Stimulated activated CD8-positive, alpha-beta memory T cell treated with anti-CD3 and anti-CD28 coated beads, Interleukin-15, amount 100 ng/mL, for 48 hours (primary cell): ENCODE measurements at regions not wholly inside any gene's neighbourhood (a gene's known extent, or its start where the extent isn't known, plus 50 kb on each side); places are given as distances from the start of the nearest gene placed in this dataset.
"Not testable (repeated sequence)": the region's sequence is repeated elsewhere in the genome, so short reads cannot be mapped to it uniquely, and the experiment has no call there.

Experiments used
- DNase-seq, 2 donors: peaks; one replicate each; pipeline ENCODE4 v3.0.0-alpha.2; 2020; ENCODE audit warnings: low read depth in 2 of 2

DNA sequence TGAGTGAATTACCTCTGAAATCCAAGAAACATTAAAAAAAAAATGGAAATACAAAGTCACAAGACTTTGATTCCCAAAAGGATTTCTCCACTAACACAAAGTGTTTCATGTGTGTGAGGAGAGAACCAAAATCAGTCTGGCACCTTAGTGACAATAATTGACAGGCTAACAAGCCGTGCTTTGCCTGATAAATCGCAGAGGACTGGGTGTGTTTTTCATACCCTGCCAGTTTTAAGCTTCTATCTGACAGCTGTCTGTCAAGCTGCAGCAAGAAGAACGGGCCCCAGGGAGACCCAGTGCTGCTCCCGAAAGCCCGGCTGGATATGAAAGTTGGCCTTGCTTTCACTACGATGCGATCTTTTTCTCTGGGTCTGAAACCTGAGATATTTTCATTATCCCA is 101.6 kb upstream of the KCNK2 start:
- no peak for DNase-seq

DNA sequence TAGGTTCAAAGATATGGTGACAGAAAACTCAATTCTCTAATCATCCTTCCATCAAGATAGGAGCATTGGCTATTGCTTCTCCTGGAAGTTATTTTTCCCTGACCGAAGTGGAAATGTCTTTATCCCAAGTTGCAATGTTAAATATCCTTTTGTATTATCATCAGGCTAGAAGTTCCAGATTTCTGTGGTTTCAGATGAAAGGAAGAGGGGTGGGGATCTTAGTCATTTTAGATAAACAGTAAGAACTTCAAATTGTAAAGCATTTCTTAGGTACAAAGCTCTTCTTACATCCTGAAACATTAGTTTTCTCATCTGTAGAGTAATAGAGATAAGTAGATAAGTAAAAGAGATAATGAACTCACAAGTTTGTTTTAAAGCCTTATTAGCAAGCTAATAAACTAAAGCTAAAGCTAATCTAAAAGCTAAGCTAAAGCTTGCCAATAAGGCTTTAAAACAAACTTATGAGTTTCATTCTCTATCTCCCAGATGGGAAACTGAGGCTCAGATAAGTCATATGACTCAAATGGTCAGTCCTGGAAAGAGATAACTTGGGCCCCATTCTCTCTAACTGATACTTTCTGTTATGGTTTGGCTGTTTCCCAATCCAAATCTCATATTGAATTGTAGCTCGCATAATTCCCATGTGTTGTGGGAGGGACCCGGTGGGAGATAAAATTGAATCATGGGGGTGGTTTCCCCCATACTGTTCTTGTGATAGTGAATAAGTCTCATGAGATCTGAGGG is 99.2 kb upstream of the KCNK2 start:
- DNase-seq: no peak

DNA sequence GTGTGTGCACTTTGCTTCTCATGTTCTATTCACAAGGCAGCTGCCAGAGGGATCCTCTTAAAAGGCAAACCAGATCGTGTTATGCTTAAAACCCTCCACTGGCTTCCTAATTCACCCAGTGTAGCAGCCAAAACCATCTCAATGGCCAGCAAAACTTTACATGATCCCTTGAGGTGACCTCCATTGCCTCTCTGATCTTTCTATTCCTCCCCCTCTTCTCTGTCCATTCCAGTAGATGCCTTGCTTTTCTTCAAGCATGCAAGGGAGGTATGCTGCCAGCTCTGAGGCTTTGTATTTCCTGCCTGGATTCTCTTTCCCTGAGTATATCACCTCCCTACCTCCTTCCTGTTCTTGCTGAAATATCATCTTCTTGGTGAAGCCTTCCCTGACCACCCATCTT is 93.2 kb upstream of the KCNK2 start:
- no peak for DNase-seq

DNA sequence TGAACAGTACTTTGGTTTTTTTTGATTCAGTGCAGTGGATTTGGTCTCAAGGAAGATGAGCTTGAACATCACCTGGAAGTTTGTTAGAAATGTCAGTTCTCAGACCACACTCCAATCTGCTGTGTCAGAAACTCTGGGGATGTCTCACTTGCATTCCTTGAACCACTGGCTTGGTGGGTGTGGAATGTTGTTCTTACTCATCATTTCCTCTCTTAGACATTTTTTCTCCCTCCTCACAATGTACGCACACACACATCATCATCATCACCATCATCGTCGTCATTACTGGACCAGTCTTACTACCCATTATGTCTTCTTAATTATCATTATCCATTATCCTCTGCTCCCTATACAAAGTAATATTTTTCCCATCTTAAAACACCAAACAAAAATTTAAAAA is 91.9 kb upstream of the KCNK2 start:
- DNase-seq: no peak

DNA sequence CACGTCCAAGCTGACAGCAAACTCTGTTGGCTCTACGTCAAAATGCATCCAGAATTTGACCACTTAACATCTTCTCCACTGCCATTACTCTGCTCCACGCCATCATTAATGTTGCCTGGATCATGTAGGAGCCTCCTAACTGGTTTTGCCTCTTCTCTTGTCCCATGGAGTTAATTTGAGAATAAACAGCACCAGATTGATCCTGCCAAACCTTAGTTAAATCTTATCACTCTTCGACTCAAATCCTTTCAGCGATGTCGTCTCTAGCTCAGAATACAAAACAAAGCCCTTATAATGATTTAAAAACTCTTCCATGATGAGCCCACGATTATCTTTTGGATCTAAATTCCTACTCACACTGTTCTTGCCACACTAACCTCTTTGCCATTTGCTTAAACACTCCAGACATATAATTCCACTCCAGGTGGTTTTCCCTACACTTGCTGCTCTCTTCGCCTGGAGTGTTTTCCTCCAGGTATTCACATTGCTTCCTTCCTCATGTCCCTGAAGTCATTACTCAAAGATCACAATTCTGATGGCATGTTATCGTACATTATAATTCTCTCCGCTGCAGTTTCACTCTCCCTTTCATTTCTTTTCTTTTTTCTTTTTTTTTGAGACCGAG is 90.7 kb upstream of the KCNK2 start:
- DNase-seq: no peak

DNA sequence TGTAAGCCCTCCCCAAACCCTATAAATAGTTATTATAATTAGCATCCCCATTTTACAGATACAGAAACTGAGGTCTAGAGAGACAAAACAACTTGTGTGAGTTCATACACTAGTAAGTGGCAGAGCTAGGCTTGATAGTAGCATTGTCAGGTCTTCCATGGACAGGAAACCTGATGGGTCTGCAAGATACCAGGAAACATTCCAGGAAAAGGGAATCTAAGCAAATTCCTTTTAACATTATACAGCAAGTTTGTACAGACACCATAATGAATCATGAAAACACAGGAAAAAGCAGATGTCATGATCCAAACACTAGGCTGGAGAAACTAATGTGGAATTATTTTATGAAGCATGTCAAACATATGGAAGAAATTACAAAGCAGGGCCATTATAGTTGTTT is 89.1 kb upstream of the KCNK2 start:
- DNase-seq: no peak

DNA sequence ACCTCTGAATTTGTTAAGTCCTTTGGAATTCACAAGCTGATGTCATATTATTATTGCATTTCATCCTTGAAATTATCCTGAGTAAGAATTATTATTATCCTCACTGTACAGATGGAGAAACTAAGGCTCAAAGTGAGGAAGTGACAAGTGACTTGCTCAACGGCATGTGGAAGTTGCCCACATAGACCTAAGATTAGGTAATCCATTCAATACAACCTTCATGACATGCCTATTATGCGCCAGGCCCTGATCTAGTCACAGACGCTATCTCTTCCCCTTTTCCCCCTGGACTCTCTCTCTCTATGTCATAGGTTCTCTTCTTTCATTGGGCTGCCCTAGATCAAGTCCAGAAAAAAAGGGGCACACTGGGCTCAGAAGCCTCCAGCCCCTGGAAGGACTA is 84.9 kb upstream of the KCNK2 start:
- DNase-seq: no peak

DNA sequence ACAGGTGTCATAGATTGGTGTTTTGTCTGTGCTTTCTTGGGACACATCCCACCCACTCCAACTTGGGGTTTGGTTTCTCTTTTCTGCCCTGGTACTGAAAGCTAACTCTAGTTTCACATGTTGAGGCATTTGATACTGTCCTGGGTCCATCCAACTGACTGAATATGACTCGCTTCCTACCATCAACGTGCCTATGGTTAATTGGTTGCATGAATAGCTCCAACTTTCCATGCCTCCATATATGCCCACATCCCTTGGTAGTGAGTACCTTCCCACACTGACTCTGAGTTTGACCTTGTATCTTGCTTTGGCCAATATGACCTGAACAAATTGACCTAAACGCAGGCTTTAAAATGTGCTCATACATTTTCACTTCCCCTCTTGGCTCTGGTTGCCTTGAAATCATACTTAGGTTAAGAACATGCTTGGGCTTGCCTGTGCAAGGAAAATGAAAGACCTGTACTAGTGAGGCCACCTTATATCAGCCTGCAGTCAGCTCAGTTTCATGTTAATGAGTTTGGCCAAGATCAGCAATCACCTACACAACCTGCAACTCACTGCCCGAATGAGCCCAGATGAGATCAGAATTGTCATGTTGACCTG is 81.0 kb upstream of the KCNK2 start:
- no peak for DNase-seq

DNA sequence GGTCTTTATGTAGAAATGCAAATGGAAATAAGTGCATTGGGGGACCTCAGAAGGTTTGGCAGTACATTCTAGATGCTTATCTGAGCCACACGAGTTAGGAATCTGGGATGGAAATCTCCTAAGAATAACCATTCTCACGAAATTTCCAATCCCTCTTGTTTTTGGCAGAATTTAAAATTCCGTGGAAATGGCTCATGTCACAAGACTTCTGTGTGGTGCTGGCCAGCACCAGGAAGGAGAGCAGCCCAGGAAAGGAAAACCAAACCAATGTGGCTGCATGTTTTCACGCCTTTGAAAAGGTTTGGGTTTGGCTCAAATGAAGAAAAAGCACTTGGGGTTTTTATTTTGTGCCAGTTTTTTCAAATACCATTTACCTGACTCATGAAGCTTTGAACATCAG is 80.1 kb upstream of the KCNK2 start:
- no peak for DNase-seq

DNA sequence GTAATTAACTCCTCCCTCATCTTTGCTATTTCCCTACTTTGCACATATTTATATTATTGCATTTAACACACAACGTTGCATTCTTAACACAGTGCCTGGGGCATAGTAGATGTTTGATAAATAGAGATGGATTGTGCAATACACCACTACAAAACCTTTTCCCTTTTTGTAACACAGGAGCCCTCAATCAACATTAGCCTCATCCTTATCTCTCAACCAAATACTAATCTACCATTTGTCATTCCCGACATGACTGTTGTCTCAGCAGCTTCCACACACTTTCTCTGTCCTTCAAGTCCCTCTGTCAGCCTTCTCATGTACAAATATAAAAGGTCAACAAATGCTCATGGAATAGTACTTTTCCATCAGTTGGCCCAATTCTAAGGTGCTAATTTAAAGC is 78.9 kb upstream of the KCNK2 start:
- no peak for DNase-seq

DNA sequence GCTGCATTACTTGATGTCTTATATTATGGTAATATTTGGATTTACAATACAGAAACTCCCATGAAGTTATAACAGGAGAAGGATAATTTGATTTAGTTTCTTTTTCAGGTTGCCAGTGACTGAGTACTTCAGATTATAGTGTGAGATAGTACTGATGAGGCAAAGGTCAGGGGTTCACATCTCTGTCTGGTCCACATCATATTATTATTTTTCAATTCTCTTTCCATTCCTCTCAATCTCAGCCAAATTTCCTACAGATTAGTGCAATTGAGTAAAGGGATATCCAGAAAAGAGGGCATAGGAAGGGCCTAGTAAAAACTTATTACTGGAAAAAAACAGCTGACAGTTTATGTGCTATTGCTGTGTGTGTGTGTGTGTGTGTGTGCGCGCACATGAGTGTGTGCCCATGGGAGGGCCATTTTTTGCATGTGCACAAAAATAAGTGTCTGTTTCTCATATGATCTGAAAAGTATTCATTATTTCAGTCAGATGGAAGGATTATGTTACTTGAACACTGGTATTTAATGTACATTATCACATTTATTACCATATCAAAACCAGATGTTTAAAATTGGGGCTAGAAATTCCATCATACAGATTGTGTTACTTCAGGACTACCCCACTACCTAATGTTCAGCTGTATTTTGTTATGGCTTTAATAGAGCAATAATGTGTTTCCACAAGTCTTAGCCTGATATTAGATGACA is 78.3 kb upstream of the KCNK2 start:
- no peak for DNase-seq

DNA sequence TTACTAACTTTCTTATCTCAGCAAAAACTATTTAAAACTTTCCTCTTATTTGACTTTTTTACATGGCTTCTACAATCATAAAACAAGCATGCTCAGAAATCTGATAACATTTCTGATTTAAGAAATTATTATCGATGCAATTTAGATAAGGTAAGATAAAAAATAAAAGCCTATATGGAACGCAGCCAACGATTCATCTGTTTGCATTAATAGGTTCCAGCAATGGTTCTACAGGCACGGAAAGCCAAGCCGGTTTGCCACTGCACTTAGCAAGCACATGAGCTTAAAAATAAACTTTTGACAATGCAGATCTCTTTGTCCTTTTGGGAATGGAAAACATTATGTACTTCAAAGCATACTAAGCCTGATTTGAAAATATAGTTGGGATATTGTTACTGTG is 77.5 kb upstream of the KCNK2 start:
- no peak for DNase-seq

DNA sequence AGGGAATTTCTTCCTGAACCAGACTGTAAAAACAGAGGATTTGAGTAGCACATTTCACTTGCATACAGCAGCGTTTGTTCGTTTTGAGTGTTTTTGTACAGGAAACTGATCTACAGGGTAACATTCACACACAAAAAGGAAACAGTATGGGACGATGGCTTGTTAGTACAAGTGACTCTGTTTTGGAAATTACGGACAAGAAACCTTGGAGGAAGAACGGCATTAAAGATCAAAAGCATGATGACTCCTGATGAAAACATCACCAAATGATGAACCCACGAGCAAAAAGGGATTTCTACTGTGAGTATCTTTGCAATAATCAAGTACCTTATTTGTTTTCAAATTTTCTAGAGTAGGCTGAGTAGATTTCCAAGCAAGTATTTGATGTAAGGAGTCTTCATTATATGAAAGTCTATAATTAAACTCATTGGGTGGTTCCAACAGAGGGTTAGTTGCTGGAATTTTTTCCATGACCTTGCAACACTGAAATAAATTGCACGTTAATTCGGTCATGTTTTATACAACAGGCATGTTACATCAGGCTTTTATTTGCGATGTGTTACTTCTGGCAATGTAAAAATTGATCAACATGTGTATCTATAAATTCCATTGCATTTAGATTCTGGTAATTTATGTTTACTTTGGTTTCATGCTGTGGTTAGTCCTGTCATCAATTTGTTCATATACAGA is 76.7 kb upstream of the KCNK2 start:
- no peak for DNase-seq

DNA sequence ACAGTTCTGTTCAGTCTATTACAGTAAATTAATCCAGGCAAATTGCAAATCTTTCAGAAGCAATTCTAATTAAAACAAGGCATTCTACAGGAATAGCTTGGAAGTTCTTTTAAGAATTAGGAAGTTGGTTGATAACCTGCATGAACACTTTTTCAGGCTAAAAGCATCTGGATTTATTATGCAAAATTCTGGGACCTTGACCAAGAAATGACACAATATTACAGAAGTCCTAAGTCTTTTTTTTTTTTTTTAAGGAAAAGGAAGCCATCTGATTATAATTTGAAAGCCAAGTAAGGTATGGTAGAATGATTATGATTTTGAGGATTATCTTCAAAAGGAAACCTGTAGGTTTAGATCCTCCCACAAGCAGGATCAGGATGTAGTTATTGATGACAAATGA is 74.7 kb upstream of the KCNK2 start:
- DNase-seq: no peak

DNA sequence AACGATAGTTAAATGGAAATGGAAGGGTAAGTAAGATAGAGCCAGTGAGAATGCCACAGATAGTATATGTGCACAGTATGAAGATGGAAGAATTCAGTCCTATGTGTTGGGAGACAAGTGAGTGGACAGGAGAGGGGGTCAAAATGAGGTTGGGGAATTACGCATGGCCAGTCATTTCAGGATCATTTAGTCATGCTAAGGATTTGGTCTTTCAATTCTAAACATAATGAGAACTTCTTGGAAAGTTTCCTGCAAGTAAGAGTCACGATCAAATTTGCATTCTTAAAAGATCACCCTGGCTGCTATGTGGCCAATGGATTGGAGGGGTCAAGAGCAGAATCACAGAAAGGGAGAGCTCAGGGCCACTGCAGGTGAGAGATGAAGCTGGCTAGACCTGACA is 64.0 kb upstream of the KCNK2 start:
- DNase-seq: no peak

DNA sequence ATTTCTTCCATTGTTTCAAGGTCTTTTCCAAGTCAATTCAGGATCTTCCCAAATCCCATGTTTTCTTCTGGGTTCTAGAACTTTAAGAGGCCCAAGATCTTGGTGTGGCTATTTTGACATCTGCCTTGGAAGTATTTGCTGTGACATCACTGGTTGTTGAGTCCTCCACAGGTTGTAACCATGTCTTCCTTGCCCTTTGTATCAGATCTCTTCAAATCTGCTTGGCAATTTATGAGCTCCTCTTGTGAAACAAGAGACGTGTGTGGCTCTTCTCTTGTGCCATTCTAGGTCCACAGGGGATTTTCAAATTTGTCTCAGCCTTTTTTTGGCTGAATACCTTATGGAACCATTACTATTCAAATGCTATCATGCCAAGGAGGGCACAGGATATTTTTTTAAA is 60.3 kb upstream of the KCNK2 start:
- no peak for DNase-seq

DNA sequence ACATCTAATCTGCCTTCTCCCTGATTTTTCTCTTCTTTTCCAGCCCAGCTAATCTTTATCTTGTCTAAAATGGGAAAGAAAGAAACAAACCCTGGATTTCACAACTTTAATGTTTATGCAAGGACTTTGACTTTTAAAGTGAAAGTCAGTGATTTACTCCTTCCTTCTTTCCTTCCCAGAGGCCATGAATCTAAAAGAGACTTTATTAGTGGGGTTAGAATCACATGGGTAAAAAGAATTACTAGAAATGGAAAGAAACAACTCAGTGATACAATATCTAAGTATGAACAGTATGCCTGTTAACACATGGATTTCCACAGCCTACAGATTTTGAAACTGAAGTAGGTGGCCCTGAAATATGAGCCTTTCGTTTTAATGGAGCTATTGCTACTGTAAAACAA is 59.8 kb upstream of the KCNK2 start:
- DNase-seq: no peak

DNA sequence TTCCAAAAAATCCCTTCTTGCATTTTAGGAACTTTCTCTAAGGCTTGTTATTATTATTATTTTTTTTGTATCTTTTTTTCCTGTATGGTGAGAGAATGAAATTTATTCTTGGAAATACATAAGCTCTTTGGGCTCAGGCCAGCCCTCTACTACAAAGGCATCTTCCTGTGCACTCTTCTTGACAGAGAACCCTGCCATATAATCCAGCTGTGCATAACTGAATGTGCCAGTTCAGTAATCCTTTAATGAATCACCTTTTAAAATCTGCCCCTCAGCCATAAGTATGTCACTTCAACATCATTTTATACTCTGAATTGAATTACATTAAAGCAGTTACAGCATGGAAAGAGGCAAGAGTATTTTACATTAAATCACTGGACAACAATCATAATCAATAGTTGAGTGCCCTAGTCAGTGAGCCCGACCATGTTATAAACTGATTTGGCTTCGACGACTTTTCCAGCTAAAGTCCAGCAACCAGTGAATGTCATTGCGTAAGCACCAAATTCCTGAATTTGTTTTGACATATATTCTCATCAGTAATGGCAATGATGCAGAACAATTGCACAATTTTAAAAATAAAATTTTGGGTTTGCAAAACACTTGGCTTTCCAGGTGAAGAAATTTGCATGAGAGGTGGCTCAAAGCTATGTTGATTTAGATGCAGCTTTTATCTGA is 59.2 kb upstream of the KCNK2 start:
- no peak for DNase-seq

DNA sequence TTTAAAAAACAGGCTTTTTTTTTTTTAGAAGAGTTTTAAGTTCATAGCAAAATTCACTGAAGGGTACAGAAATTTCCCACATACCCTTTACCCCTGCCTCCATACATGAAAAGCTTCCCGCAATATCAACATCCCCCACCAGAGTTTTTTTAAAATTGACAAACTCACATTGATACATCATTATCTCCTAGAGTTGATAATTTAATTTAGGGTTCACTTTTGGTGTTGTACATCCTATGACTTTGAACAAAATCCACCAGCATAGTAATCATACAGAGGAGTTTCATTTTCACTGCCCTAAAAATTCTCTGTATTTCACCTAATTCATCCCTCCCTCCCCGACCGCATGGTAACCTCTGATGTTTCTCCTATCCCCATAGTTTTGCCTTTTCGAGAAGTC is 53.6 kb upstream of the KCNK2 start:
- no peak for DNase-seq

DNA sequence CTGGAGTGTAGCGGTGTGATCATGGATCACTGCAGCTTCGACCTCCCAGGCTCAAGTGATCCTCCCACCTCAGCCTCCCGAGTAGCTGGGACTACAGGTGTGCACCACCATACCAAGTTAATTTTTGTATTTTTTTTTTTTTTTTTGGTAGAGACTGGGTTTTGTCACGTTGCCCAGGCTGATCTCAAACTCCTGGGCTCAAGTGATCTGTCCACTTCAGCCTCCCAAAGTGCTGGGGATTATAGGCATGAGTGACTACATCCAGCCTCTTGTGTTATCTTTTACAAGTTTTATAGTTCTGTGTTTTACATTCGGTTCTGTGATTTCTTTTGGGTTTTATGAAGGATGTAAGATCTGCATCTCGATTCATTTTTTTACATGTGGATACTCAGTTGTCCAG is 52.0 kb upstream of the KCNK2 start:
- not testable (repeated sequence) for DNase-seq

DNA sequence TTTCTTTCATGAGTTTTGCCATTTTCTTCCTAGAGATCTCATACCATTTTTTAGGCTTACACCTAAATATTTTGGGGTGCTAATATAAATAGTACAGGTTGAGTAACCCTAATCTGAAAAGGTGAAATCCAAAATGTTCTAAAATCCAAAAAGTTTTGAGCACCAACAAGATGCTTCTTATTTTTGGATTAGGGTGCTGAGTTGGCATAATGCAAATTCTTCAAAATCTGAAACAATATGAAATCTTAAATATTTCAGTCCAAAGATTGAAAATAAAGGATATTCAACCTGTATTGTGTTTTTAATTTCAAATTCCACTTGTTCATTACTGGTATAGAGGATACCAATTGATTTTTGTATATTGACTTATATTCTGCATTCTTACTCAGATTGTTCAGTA is 51.1 kb upstream of the KCNK2 start:
- no peak for DNase-seq
